ENCODE measurements at regions not wholly inside any gene's neighbourhood (a gene's known extent, or its start where the extent isn't known, plus 50 kb on each side); places are given as distances from the start of the nearest gene placed in this dataset.
A peak's percentile ranks its signal among the peaks of the same experiment; 100 is the strongest.

DNA sequence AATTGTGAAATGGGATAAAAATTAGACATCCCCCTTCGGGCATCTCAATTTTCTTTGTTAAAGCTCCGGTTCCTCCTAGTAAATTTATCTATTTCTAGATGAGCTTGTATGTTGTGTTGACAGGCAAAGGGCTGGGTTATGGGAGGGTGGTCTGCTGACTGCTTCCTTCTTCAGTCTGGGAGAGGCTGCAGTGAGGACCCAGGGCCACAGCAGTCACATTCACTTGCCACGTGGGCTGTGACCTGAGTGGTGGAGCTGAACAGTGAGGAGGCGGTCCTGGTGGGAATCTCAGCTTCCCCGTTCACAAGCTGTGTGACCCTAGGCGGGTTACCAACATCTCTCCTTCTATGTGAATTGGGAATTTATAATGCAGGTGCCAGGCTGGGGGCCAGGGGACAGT, 57.5 kb upstream of the RXRA start:
- H3K79me1 ChIP-seq (ENCODE audit: low read depth, low read length): no peaks in the 10 kb centered on the region
- no peak overlapping the region for H2AFZ ChIP-seq (ENCODE audit: low read length)
- H2BK15ac ChIP-seq (ENCODE audit: low read length): no peak overlapping the region
- TF ChIP-seq CTBP2 (IDR thresholded peaks at IDR 0.05; ENCODE audit: borderline replicate concordance, insufficient read depth, insufficient read length, low read length): no peak
- TF ChIP-seq, protein P1, sequence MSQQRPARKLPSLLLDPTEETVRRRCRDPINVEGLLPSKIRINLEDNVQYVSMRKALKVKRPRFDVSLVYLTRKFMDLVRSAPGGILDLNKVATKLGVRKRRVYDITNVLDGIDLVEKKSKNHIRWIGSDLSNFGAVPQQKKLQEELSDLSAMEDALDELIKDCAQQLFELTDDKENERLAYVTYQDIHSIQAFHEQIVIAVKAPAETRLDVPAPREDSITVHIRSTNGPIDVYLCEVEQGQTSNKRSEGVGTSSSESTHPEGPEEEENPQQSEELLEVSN (IDR thresholded peaks at IDR 0.05): no peak
- TF ChIP-seq SP1 (IDR thresholded peaks at IDR 0.05; ENCODE audit: low read depth, low read length): no peak
- TF ChIP-seq, protein P2, sequence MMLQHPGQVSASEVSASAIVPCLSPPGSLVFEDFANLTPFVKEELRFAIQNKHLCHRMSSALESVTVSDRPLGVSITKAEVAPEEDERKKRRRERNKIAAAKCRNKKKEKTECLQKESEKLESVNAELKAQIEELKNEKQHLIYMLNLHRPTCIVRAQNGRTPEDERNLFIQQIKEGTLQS (IDR thresholded peaks at IDR 0.05; ENCODE audit: insufficient read depth, low read depth, low read length): no peak
- no peak for TF ChIP-seq BACH1 (IDR thresholded peaks at IDR 0.05; ENCODE audit: low read length)
- no peak for TF ChIP-seq SRF (IDR thresholded peaks at IDR 0.05; ENCODE audit: low read depth, low read length)
- FAIRE-seq (no peak), DNase-seq (ENCODE audit: low read depth in 1 of 2, low spot score in 2 of 2) (no peak)
- H2BK20ac ChIP-seq (ENCODE audit: low read length): no peak overlapping the region
- H3K23me2 ChIP-seq (ENCODE audit: low read depth, low read length): peaks cover 6% of the 10 kb centered on the region; the same call in 1 of the 2 replicates
- ChIA-PET CTCF (ENCODE audit: partially characterized antibody) (interaction anchor here (0.6 to 3.0 kb wide), 19 partner anchors 9 to 470 kb away, joined by 3 to 15 read pairs (median 3); no protein-coding TSS in a partner anchor), POLR2A (ENCODE audit: partially characterized antibody) (interaction anchor here (1.5 kb wide), 1 partner anchor 75 kb away, joined by 3 read pairs; no protein-coding TSS in a partner anchor)
- H3K9ac ChIP-seq (replicated peaks in 1 of 4; ENCODE audit: extremely low read depth in 1 of 4, low read depth in 3 of 4, low read length in 3 of 4): no peak overlapping the region
- no peak overlapping the region for H2BK5ac ChIP-seq (ENCODE audit: low read depth, low read length)
- H3K27ac ChIP-seq (ENCODE audit: low read depth, low read length): no peak overlapping the region
- no peak overlapping the region for H4K5ac ChIP-seq (ENCODE audit: insufficient read length, low read depth, low read length)
- H4K20me1 ChIP-seq (replicated peaks in 1 of 2; ENCODE audit: control insufficient read depth in 1 of 2, insufficient read depth in 2 of 2, low read length in 2 of 2): no peaks in the 10 kb centered on the region
- H3K18ac ChIP-seq (ENCODE audit: extremely low read depth, low read length): no peak overlapping the region
- no peak overlapping the region for H3K56ac ChIP-seq (replicated peaks; ENCODE audit: insufficient read length, low read depth, low read length)
- H3K4ac ChIP-seq (replicated peaks; ENCODE audit: insufficient read length, low read depth, low read length): no peak overlapping the region
- H3K9me3 ChIP-seq (ENCODE audit: insufficient read depth in 2 of 2, low read depth in 1 of 2, low read length in 1 of 2): peaks cover 0 to 3% of the 10 kb centered on the region in 2 experiments; a peak in 1 of 4 replicates
- no peaks in the 10 kb centered on the region for H3K36me3 ChIP-seq (ENCODE audit: control insufficient read depth in 2 of 4, insufficient read depth in 4 of 4, low read length in 3 of 4)
- 88% methylated on average over 6 of the region's 6 CpGs; no CpG with 5 or more reads in 1 of the 2 experiments for WGBS, 2 experiments (ENCODE audit: extremely low coverage in 1 of 2, insufficient coverage in 1 of 2, insufficient read length in 1 of 2, insufficient replicate concordance in 2 of 2, low coverage in 1 of 2, low lambda C conversion rate in 2 of 2, missing lambda C conversion rate in 1 of 2)
- no peak overlapping the region for H3K4me2 ChIP-seq (ENCODE audit: insufficient read depth in 1 of 2, low read depth in 2 of 2, low read length in 2 of 2)
- H2AK5ac ChIP-seq (ENCODE audit: low read depth, low read length): no peak overlapping the region
- peak overlapping the region; percentile 73 for H4K91ac ChIP-seq (replicated peaks; ENCODE audit: insufficient read length, low read length)
- H2BK12ac ChIP-seq (ENCODE audit: low read depth, low read length): no peak overlapping the region
- no peak overlapping the region for H3K23ac ChIP-seq (ENCODE audit: insufficient read length)
- no peaks in the 10 kb centered on the region for H3K79me2 ChIP-seq (ENCODE audit: control insufficient read depth in 1 of 2, insufficient read depth in 2 of 2, low read length in 2 of 2)
- H3K27me3 ChIP-seq (replicated peaks in 1 of 4; ENCODE audit: control insufficient read depth in 3 of 4, extremely low read depth in 1 of 4, insufficient read depth in 3 of 4, low read length in 3 of 4): no peaks in the 10 kb centered on the region
- H3K4me1 ChIP-seq (replicated peaks in 1 of 4; ENCODE audit: control insufficient read depth in 3 of 4, insufficient read depth in 4 of 4, low read length in 3 of 4): peaks cover 0 to 4% (median 0%) of the 10 kb centered on the region in 4 experiments; a peak in 4 of 7 replicates
- no peak overlapping the region for H3K14ac ChIP-seq (ENCODE audit: insufficient read length)
- H2BK120ac ChIP-seq (replicated peaks; ENCODE audit: low read depth, low read length): no peak overlapping the region
- H4K8ac ChIP-seq (ENCODE audit: extremely low read depth, insufficient read depth, low read length): no peak overlapping the region
- no peak overlapping the region for H3K4me3 ChIP-seq (ENCODE audit: extremely low read depth in 1 of 4, insufficient read depth in 2 of 4, low read depth in 3 of 4, low read length in 4 of 4)
